ENCODE measurements at regions not wholly inside any gene's neighbourhood (a gene's known extent, or its start where the extent isn't known, plus 50 kb on each side); places are given as distances from the start of the nearest gene placed in this dataset.

- TF ChIP-seq CTCF (IDR thresholded peaks at IDR 0.05): no peak
- TF ChIP-seq ZFX (IDR thresholded peaks at IDR 0.05; ENCODE audit: borderline replicate concordance): no peak
- no peak overlapping the region for H3K27ac ChIP-seq
These were observed 2542.7 kb downstream of the PCDH7 start for GRCh38 chr4:33262824-33263223.

GRCh38 chr4:33268776-33269175 lies 2548.6 kb downstream of the PCDH7 start:
- no peak overlapping the region for H3K27ac ChIP-seq
- no peak for TF ChIP-seq CTCF (IDR thresholded peaks at IDR 0.05)
- no peak for TF ChIP-seq ZFX (IDR thresholded peaks at IDR 0.05; ENCODE audit: borderline replicate concordance)

GRCh38 chr4:33270403-33270802 lies 2550.2 kb downstream of the PCDH7 start:
- TF ChIP-seq ZFX (IDR thresholded peaks at IDR 0.05; ENCODE audit: borderline replicate concordance): no peak
- TF ChIP-seq CTCF (IDR thresholded peaks at IDR 0.05): no peak
- H3K27ac ChIP-seq: no peak overlapping the region

DNA sequence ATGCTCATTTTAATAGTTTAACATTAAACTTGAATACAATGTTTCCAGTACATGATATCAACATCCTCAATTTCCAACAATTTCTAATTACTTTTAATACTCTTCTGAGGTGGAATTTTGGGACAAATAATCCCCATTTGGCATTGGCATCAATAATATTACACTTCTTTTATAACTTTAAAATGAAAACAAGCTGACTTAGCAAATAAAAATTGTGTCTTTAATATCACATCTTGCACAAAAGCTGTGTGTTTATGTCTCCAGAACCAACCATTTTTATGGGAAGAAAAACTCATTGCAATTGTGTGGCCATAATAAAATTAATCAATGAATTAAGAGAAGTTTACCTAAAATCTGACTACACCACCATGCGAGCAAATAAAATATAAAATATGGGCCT lies 2552.6 kb downstream of the PCDH7 start:
- TF ChIP-seq ZFX (IDR thresholded peaks at IDR 0.05; ENCODE audit: borderline replicate concordance): no peak
- TF ChIP-seq CTCF (IDR thresholded peaks at IDR 0.05): no peak
- H3K27ac ChIP-seq: no peak overlapping the region

GRCh38 chr4:33283818-33284217 lies 2563.6 kb downstream of the PCDH7 start:
- TF ChIP-seq CTCF (IDR thresholded peaks at IDR 0.05) (no peak), ZFX (IDR thresholded peaks at IDR 0.05; ENCODE audit: borderline replicate concordance) (no peak)
- no peak overlapping the region for H3K27ac ChIP-seq

- TF ChIP-seq ZFX (IDR thresholded peaks at IDR 0.05; ENCODE audit: borderline replicate concordance) (no peak), CTCF (IDR thresholded peaks at IDR 0.05) (no peak)
These were observed 2576.8 kb downstream of the PCDH7 start for GRCh38 chr4:33296876-33297455.

DNA sequence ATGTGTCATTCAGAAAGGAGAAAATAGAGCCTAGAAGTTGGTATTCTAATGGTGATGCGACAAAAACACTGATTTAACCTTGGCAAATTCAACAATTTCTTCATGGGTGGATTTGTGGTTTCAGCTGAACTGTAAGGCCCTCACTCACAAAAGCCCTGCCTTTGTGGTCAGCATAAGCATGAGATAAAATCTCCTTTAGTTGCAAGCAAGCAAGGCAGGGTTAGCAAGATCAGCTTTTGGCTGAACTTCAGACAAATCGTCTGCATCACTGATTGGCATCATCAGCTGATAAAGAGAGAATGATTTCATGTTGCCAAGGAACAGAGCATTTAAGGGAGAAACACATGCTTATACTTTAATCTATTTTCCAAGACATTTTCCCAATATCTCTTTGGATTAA lies 2582.2 kb downstream of the PCDH7 start:
- no peak overlapping the region for H3K27ac ChIP-seq
- TF ChIP-seq ZFX (IDR thresholded peaks at IDR 0.05; ENCODE audit: borderline replicate concordance) (no peak), CTCF (IDR thresholded peaks at IDR 0.05) (no peak)

More at GRCh38 chr4:33296876-33297455, 2576.8 kb downstream of the PCDH7 start:
- no peak overlapping the region for H3K27ac ChIP-seq

All from 22Rv1 (cell line).